A172 (cell line): ENCODE measurements at regions not wholly inside any gene's neighbourhood (a gene's known extent, or its start where the extent isn't known, plus 50 kb on each side); places are given as distances from the start of the nearest gene placed in this dataset.

Experiments used
- DNase-seq: peaks from one replicate; pipeline ENCODE4 v3.0.0-alpha.2; 2015; ENCODE audit warnings: low spot score

DNA sequence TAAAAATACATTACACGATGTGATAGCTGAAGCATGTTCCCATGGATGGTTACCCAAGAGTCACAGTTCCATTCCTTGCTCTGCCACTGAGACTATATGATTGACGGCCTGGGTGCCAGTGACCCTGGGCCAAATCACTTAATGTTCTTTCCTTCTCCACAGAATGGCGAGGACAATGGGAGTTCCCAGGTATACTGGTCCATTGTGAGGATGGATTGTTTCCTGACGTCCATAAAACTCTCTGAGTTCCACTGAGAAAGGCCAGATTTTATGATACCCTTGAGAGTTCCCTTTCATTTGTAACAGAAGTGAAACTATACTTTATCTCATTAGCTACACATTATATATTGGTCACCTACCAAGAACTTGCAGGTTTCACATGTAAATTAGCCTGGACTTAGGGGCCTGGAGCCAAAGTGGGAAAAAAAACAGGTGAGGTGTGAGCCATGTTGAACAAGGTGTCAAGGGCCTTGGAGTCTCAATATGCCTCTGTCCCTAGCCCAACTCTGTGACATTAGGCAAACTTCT lies 502.2 kb upstream of the DAB1 start:
- DNase-seq = no peak

DNA sequence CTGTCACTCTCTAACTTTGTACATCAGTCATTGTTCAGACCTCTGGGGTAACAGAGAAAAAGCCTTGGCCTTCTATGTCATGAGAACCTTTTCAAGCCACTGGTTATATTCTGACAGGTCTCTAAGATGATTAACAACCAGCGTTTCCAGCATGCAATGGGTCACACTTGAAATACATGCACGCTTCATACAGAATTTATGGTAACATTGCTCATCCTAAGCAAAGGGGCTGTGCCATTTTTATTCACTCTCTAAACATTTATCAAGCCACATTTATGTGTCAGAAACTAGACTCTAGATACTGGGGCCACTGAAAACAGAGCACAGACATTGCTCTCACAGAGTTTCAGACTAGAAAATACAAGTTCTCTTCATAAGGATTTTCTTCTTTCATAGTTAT lies 501.4 kb upstream of the DAB1 start:
- DNase-seq = no peak

DNA sequence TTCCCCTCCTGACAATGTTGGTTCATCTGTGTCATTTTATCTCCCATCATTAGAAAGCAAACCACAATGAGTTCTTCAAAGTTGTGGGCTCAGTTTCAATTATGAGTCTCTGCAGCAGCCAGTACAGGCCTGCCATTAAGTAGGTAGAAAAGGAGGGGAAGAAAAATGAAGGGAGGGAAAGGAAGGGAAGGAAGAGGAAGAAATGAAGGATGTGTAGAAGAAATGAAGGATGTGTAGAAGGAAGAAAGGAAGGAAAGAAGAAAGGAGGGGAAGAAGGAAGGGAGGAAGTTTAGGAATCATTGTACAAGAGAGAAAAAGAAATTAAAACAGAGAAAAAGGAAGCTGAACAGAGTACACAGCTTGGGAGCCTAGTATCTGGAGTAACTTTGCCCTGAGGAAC lies 498.3 kb upstream of the DAB1 start:
- no peak for DNase-seq

DNA sequence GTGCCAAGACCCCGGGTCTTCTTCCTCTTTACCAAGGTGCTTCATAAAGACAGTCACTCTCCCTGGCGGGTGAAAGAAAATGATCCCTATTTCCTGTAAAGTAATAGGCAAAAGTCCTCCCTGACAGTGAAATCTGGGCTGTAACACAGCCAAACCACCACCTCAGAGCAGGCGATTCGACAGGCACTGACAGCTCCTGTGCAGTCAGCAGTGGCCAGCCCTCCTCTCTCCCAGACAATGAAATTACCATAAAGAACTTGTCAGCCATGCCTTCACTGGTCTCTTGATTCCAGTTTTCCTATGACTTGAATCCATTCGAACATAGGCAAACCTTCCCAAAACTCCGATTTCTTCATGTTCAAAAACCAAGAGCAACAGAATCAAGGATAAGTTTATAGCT lies 492.2 kb upstream of the DAB1 start:
- DNase-seq = no peak

DNA sequence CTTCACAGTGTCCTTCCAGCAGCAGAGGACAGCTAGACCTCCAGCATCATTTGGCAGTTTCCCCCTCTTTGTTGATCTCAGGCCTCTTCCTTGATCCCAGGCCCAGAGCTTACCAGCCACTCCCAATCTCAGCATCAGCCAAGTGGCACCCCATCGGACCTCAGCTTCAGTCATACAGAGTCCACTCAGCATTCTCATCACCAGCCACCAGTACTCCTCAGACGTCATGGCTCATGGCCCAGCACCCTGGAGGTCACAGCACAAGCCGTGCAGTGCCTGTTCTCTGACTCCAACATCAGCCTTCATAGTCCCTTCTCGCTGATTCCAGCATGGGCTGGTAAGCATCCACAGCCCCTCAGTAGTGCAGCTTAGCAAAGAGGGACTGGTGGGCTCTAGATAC lies 487.6 kb upstream of the DAB1 start:
- no peak for DNase-seq

DNA sequence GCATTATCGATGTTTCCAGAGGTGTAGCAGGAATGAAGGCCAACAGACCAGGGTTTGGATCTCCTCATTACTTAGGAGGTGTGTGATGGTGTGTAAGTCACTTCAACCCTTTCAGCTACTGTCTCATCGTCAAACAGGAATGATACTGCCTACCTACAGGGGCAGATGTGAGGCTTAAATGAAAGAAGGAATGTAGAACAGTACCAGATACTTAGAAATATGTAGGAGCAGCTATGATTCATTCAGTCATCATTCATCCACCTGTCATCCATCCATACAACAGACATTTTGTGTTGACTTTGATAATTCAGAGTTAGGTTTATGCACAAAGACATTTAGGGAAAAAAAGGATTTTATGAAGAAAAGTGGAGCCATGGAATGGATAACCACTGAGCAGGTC lies 486.9 kb upstream of the DAB1 start:
- no peak for DNase-seq

DNA sequence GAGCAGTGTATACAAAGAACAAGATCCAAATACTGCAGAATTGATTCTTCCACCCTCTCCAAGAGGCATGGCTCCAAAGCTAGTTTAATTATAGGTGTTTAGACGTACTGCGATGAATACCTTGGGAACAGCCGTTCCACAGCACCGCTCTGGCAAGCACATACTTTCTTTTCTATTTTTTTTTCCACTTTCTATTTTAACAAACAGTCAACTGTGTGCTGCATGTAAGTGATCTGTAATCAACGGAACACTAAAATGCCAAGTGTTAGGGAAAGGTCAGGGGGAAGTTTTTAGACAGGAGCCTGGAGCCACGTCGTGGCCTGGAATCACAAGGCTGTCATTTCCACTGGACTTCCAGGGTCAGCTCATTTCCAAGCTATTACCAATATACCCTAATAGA lies 486.4 kb upstream of the DAB1 start:
- DNase-seq = no peak

DNA sequence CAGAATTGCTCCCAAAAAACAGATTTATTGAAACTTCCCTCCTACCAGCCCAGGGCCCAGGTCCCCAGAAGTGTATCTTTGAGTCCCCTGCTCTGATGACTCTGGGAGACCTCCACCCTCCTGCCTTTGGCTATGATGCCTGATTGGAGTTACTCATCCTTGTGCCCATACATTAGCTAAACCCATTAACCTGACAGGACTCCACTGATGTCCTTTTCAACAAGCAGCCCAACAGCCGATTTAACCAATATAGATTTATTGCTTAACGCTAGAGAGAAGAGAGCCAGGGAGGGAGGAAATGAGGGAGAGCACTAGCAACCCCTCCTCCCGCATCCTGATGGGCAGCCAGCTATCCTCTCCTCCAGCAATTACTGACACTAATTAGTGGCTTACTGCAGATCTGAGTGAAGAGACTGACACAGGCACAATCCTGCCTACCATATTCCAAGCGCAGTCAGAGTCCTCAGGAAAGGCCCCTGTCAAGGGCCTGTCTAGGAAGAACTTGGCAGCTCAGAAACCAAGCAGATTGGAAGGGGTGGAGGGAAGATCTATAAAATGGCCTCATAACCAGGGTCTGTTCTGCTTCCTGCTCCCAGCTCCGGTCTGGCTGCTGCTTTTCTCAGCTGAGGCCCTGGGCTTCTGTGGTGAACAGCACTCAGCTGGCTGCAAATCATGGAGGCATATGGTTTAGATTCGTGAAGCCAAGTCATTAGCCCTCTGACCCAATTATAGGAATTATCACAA lies 484.5 kb upstream of the DAB1 start:
- no peak for DNase-seq

DNA sequence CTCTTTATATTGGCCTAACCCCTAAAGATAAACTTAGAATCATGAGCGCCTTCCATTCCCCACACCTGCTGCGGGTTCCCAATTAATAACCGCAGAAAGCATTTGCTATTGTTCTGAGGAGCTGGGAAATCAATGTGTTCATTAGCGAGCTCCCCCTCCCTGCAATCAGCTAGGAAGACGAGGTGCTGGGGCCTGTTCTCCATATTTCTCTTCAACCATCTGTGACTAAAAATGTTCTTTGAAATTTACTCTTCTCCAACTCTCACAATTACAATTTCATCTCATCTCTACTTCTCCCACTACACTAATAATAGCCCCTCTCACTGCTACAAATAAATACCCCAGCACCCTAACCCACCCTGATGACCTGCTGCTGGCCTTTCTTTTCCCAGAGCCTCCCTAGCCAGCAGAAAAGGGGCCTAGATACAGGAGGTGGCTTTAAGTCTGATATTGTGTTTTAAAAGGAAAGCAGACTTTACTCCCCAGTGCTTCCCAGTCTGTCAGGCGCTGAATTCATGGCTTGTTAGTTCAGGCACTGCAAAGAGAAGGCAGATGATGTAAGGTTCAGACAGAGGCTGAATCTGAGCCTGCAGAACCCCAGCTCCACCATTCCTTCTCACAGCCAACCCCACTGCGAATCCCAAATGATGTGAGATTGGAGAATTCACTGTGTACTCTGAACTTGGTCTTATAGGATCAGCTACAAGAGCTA lies 477.5 kb upstream of the DAB1 start:
- DNase-seq = no peak

DNA sequence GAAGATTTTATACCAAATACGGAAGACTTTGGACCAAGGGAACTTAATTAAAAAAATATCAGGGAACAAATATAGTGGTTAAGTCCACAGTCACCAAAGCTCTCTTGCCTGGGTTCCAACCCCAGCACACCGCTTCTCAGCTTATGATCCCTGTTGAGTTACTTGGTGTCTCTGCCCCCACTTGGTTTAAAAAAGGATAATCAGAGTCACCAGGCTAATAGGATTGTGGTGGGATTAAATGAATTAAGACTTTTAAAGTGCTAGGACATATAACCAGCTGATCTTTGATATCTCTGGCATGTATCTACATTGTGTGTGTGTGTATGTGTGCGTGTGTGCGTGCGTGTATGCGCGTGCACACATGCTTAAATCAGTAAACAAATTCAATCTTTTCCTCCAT lies 474.7 kb upstream of the DAB1 start:
- no peak for DNase-seq

DNA sequence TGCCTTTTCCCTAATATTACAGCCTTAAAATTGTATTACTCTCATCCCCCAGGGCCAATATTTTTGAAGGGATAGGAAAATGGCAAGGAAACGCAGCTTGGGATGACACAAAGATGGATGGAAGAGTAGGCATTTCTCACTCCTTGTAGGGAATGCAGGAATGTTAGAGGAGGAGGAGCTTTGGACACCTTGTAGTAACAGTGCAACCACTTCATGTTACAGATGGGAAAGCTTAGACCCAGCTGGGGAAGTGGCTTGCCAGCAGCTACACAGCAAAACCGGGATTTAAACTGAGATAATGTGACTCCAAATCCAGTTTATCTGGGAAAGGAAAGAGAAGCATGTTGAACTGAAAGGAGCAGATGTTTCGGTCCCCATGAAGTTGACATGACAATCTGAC lies 473.7 kb upstream of the DAB1 start:
- DNase-seq = no peak

DNA sequence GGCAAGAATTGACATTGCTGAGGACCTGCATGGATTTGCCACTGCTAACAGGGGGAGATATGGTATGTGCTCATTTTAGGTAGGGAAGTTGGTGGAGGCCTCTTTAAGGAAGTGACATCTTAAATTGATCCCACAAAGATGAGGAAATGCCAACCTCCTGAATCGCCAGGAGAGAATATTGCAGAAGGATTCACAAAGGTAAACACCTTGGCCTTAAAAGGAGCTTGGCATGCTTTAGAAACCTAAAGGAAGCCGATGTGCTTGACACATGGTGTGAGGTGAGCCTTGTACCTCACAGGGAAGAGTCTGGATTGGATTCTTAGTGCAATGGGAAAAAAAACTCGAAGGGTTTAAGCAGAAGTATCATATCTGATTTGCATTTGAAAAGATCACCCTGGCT lies 470.5 kb upstream of the DAB1 start:
- no peak for DNase-seq

DNA sequence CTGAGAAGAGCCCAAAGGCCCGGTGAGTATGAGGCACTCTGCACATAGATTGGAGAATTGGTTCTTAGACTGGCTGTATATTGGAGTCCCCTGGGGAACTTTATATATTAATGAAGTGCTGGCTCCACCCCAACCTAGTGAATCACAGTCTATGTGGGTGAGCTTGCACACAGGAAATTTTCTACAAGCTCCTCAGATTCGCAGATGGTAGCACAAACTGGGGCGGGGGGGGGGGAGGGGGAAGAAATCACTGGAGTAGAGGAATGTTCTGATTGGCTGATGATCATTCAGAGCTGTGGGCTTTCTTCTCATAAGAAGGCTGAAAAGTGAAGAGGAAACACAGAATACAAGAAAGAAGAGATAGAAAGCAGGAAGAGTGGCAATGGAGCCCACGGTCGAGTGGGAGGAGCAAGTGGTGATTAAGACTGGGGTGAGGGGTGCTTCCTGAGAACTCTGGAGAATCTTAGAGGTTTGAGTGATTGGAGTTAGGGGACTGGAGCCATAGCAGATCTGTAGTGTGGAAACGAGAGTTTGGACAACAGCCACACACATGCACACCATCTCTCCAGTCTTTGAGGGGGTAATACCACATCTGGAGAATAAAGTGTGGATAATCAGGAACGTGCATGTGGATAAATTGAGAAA lies 465.9 kb upstream of the DAB1 start:
- DNase-seq = no peak

DNA sequence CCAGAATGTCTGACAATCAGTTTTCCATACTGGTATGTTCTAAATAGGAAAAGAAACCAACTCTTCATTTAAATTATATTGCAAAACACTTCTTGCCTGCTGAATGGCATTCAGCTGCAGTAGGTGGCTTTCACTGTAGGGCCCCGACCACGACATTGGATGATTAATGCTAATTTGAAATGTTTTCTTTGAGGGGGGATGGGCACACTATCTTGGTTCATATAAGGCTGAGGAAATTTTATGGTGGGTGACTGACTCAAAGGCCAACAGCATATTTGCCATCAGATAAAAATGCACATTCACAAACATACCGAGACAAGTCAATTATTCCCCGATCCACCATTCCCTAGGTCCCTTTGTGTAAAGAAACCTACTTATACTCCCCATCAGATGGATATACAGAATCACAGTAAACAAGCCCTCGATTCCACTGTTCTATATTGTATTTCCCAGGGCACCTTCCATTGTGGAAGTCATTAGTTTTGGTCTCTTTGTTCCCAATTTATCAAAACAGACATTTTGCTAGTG lies 464.2 kb upstream of the DAB1 start:
- no peak for DNase-seq

DNA sequence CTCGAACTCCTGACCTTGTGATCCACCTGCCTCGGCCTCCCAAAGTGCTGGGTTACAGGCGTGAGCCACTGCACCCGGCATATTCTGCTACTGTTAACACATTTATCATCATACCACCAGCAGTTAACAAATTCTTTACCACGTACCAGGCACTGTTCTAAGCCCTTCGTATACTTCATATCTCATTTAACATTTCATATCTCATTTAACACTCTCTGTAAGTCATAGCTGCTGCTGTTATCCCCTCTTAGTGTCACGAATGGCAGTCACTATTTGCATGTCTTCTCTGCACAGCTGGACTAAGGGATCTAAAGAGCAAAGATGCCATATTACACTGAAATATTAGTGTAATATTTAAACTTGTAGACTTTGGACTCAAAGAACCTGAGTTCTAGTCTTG lies 462.5 kb upstream of the DAB1 start:
- DNase-seq = no peak

DNA sequence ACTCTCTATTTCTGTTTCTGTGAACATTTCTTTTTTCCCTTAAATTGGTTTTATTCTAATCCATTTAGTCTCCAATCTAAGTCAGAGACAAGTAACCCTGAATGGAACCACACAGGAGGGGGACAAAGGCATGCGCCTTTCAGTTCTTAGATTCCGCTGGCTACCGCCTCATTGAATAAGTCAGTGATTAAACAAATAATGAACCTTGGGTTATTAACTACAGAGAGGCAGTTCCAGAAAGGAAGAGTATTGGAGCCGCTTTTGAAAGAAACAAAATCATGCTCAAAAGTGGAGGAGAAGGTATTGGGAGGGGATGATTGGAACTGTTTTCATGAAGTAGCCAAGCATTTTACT lies 459.8 kb upstream of the DAB1 start:
- DNase-seq = no peak

DNA sequence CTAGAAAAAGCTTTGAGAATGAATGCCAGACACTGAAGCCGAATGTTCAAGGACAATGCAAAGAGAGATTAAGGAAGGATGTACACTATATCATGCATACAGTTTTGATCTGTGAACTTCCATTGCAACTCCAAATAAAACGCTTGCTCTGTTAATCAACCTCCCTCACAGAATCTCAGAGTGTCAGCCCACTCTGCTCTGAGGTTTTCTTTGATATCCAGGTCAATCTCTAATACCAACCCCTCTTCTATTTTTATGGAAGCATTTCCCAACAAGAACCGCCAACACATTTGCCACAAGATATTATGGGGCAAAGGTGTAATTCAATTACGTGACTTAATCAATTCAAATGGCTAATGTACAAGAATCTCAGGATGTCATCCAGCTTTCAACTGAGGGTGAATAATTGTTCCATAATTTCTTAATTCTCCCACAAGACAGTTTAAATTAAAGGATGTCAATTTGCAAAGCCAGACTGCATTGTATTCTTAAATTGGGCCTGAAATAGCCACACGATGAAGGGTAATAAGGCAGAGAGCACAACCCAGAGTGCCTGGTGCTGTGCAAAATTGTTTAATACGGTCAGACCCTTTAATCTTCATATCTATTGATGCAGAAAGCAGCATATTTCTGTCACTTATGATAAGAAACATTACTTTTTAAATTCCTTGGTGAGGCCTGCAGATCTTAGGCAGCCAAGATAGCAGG lies 459.2 kb upstream of the DAB1 start:
- no peak for DNase-seq

DNA sequence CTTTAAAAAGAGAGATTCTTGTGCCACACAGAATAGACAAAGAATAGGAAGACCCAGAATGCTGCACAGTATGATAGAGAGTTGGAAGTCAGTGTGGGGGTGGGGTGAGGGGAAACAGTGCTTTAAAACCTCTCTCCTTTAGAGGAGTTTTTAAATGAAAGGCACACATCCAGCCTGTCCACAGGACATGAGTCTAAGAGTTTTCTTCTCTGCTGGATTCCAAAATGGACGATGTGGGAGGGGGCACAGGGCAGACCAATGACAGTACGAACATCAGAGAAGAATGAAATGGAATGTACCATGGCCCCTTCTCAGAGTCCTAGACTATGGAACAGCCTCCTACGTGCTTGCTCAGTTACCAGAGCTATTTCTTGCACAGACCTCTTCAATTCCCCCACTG lies 458.2 kb upstream of the DAB1 start:
- no peak for DNase-seq

DNA sequence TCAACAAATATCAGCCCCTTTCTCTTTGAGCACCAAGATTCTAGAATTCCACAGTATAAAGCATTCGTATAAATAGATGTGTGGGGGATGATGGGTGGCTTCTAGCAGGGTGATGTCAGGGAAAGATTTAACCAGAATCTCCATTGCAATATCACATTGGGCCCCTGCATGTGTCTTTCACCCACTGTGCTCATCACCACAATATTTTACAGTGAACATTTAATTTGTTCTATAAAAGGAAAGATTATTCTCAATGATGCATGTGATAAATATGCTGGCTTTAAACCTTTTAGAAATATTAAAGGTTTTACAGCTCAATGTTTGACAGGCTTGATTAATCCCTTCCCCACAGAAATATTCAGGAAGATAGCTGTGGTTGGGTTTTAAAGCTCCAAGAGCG lies 457.8 kb upstream of the DAB1 start:
- DNase-seq = no peak

DNA sequence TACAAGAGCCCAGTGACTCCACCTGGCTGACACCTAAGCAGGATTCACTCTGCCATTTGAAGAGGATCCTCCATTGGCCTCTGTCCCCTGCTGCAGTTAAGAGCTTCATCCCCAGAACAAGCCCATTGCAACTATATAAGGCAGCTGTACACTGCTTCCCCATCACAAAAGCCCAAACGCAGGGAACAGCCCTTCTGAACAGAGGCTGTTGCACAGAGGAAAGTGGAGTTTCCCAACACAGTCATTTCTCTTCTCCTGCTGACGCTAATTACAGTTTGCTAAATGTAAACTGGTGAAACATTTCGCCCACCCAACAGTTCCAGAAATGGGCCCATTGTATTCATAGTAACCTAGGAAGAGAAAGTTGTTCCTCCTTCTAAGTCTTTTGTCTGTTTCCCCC lies 455.8 kb upstream of the DAB1 start:
- no peak for DNase-seq

DNA sequence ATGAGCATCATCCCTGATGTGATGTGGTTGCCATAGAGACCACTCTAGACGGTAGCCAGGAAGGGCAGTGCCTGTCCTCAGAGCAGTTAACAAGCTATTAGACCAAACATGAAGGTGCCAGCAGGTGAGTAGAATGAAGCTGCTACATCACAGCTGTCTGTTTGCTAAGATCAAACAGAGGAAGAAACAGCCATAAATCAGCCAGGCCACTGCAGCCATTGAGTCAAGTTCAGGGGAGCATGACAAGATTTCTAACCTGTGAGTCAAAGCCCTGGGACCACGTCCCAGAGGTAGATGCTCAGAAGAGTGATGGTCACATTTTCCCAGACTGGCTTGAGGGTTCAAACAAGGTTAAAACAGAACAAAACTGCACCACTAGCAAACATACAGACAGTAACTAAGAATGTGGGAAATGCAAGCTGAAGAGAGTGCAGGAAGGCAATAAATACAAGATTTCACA lies 450.6 kb upstream of the DAB1 start:
- no peak for DNase-seq

DNA sequence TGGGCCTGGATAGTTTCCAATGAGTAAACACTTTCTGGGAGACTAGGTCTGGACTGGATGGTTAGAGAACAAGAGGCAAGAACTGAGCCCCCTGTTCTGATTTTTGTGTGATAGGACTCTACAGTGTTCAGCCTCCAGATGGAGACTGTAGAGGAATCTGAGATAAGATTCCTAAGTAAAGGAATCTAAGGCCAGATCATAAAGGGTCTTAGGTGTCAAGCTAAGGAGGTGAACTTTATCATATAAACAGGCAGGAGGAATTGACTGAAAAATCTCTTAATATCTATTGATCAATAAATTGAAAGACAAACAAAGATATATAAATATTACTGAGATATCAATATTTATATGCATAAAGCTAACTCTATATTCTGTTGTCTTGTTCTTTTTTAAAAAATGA lies 449.1 kb upstream of the DAB1 start:
- DNase-seq = no peak
